HG03039 (cell line): ENCODE measurements at regions not wholly inside any gene's neighbourhood (a gene's known extent, or its start where the extent isn't known, plus 50 kb on each side); places are given as distances from the start of the nearest gene placed in this dataset.

Source experiments
- ATAC-seq: cut with Tn5 transposase; IDR thresholded peaks from one replicate; pipeline ENCODE4 v1.9.1; 2021; ENCODE audit warnings: mild to moderate bottlenecking, moderate library complexity; ENCODE audit not compliant: unreplicated experiment

- ATAC-seq, result no peak
Measured at GRCh38 chr4:111635646-111636045, 509.6 kb upstream of the FAM241A start.

- ATAC-seq, result no peak
Measured at GRCh38 chr4:111636961-111637585, 508.2 kb upstream of the FAM241A start.

GRCh38 chr4:111639120-111639690 lies 506.0 kb upstream of the FAM241A start:
- no peak for ATAC-seq

- no peak for ATAC-seq
Measured at GRCh38 chr4:111639876-111640275, 505.4 kb upstream of the FAM241A start.

- peak; percentile 98 for ATAC-seq
Measured at GRCh38 chr4:111641813-111642579, 503.3 kb upstream of the FAM241A start.

- ATAC-seq, result no peak
Measured at GRCh38 chr4:111648056-111648455, 497.2 kb upstream of the FAM241A start.

GRCh38 chr4:111649308-111649707 lies 495.9 kb upstream of the FAM241A start:
- ATAC-seq, result no peak

- ATAC-seq, result no peak
Measured at GRCh38 chr4:111650146-111650545, 495.1 kb upstream of the FAM241A start.

GRCh38 chr4:111650674-111651086 lies 494.6 kb upstream of the FAM241A start:
- ATAC-seq, result no peak

GRCh38 chr4:111652236-111652635 lies 493.0 kb upstream of the FAM241A start:
- ATAC-seq, result no peak

GRCh38 chr4:111652986-111653385 lies 492.3 kb upstream of the FAM241A start:
- ATAC-seq, result no peak

GRCh38 chr4:111662496-111662895 lies 482.8 kb upstream of the FAM241A start:
- ATAC-seq, result no peak

GRCh38 chr4:111664308-111664945 lies 480.8 kb upstream of the FAM241A start:
- ATAC-seq, result no peak

- ATAC-seq, result no peak
Measured at GRCh38 chr4:111666826-111667360, 478.4 kb upstream of the FAM241A start.

- ATAC-seq, result no peak
Measured at GRCh38 chr4:111671756-111672155, 473.5 kb upstream of the FAM241A start.

GRCh38 chr4:111675746-111676145 lies 469.5 kb upstream of the FAM241A start:
- ATAC-seq, result no peak

GRCh38 chr4:111676533-111676932 lies 468.7 kb upstream of the FAM241A start:
- ATAC-seq, result no peak

- ATAC-seq, result no peak
Measured at GRCh38 chr4:111678479-111678878, 466.8 kb upstream of the FAM241A start.

GRCh38 chr4:111678908-111679307 lies 466.3 kb upstream of the FAM241A start:
- ATAC-seq, result no peak

- ATAC-seq, result no peak
Measured at GRCh38 chr4:111681270-111681669, 464.0 kb upstream of the FAM241A start.

GRCh38 chr4:111681751-111682150 lies 463.5 kb upstream of the FAM241A start:
- ATAC-seq, result no peak
